OCI-LY7 (cell line): ENCODE measurements at regions not wholly inside any gene's neighbourhood (a gene's known extent, or its start where the extent isn't known, plus 50 kb on each side); places are given as distances from the start of the nearest gene placed in this dataset.

Experiments used
- BruUV-seq: library from RNA; stranded (reverse); fragments of 400-500 nt; replicated peaks from 2 replicates; lab custom pipeline; 2021; lab: Mats Ljungman, UMichigan
- CTCF ChIA-PET: fragments of 300-600 bp; sonication (Branson Sonifier 250); formaldehyde crosslinking; loops from one replicate; lab custom pipeline; 2022; ENCODE audit warnings: antibody characterized with exemption; ENCODE audit not compliant: unreplicated experiment; lab: Charles Lee
- POLR2A ChIA-PET: fragments of 300-600 bp; sonication (Branson Sonifier 250); formaldehyde crosslinking; loops from one replicate; lab custom pipeline; 2022; ENCODE audit warnings: antibody characterized with exemption; lab: Charles Lee
- DNase-seq: peaks from one replicate; pipeline ENCODE4 v3.0.0-alpha.2; 2015; ENCODE audit warnings: low spot score
- H2AFZ ChIP-seq: fragments of 200-600 bp; sonication (generic), shearing (Covaris generic); 2 replicates; pipeline ENCODE4 v1.6.1; 2014; ENCODE audit warnings: mild to moderate bottlenecking, antibody characterized with exemption, low read length, moderate library complexity
- H3K27ac ChIP-seq: fragments of 200-600 bp; sonication (generic); 2 replicates; pipeline ENCODE4 v1.5.1; 2014; ENCODE audit warnings: mixed run types, low read depth, mild to moderate bottlenecking, moderate library complexity, low read length, inconsistent platforms; ENCODE audit not compliant: poor library complexity, severe bottlenecking
- H3K36me3 ChIP-seq: fragments of 200-600 bp; sonication (generic); 2 replicates; pipeline ENCODE4 v1.6.1; 2014; ENCODE audit warnings: mild to moderate bottlenecking, antibody characterized with exemption, low read length, moderate library complexity, mixed read lengths; ENCODE audit not compliant: insufficient read depth
- H3K4me1 ChIP-seq: fragments of 200-600 bp; sonication (generic); 2 replicates; pipeline ENCODE4 v1.5.1; 2014; ENCODE audit warnings: mild to moderate bottlenecking, low read length; ENCODE audit not compliant: insufficient read depth, poor library complexity, severe bottlenecking
- H3K4me2 ChIP-seq: fragments of 200-600 bp; sonication (generic); 2 replicates; pipeline ENCODE4 v1.6.1; 2014; ENCODE audit warnings: mild to moderate bottlenecking, low read length
- H3K4me3 ChIP-seq: fragments of 200-600 bp; sonication (generic); 2 replicates; pipeline ENCODE4 v1.5.1; 2014; ENCODE audit warnings: mild to moderate bottlenecking, low read depth, low read length; ENCODE audit not compliant: poor library complexity, severe bottlenecking
- H3K79me2 ChIP-seq: fragments of 200-600 bp; sonication (generic); 2 replicates; pipeline ENCODE4 v1.6.1; 2016; ENCODE audit warnings: low read depth, mild to moderate bottlenecking, low read length, moderate library complexity, mixed read lengths; ENCODE audit not compliant: insufficient read depth
- H3K9me2 ChIP-seq: fragments of 200-600 bp; sonication (generic); 2 replicates; pipeline ENCODE4 v1.6.1; 2016; ENCODE audit warnings: mild to moderate bottlenecking, low read length, mixed read lengths; ENCODE audit not compliant: insufficient read depth
- H3K9me3 ChIP-seq: fragments of 200-600 bp; sonication (generic); 2 replicates; pipeline ENCODE4 v1.6.1; 2014; ENCODE audit warnings: mild to moderate bottlenecking, mixed run types, low read length, mixed read lengths
- H4K20me1 ChIP-seq: fragments of 200-600 bp; sonication (generic); 2 replicates; pipeline ENCODE4 v1.6.1; 2014; ENCODE audit warnings: mild to moderate bottlenecking, antibody characterized with exemption, low read length, moderate library complexity, mixed read lengths; ENCODE audit not compliant: insufficient read depth
- CTCF ChIP-seq: fragments of 200-600 bp; sonication (generic); conservative IDR thresholded peaks from 2 replicates; pipeline ENCODE4 v1.5.1; 2014; ENCODE audit warnings: mild to moderate bottlenecking, antibody characterized with exemption, low read length, moderate library complexity, mixed read lengths
- EZH2phosphoT487 ChIP-seq: fragments of 200-600 bp; sonication (generic); IDR thresholded peaks from 2 replicates; pipeline ENCODE4 v1.6.1; 2018; ENCODE audit warnings: low read depth, borderline replicate concordance, mild to moderate bottlenecking, mixed run types, antibody characterized with exemption, low read length, moderate library complexity, mixed read lengths
- intact Hi-C: fragments of 100-400 bp; cut with micrococcal nuclease; formaldehyde crosslinking; loops from one replicate; pipeline ENCODE4 v1.10.0; 2022; ENCODE audit not compliant: unreplicated experiment

- H3K4me2 ChIP-seq: no peak overlapping the region
- BruUV-seq: no TSS peak
- no peak for DNase-seq
- intact Hi-C loops: no loop called here
- H2AFZ ChIP-seq: no peak overlapping the region
- H3K4me3 ChIP-seq: no peak overlapping the region
- no peaks in the 10 kb centered on the region for H3K36me3 ChIP-seq
- H3K9me3 ChIP-seq: no peaks in the 10 kb centered on the region
- CTCF ChIA-PET: no interaction called here
- TF ChIP-seq EZH2phosphoT487 (no peak), CTCF (no peak)
- H3K4me1 ChIP-seq: no peaks in the 10 kb centered on the region
- H4K20me1 ChIP-seq: no peaks in the 10 kb centered on the region
- H3K27ac ChIP-seq: no peak overlapping the region
- no peaks in the 10 kb centered on the region for H3K79me2 ChIP-seq
- POLR2A ChIA-PET: no interaction called here
- no peaks in the 10 kb centered on the region for H3K9me2 ChIP-seq
Observed at GRCh38 chr17:33562792-33563191, 269.7 kb upstream of the ASIC2 start.

- Histone ChIP-seq H3K9me2 (no peaks in the 10 kb centered on the region), H3K79me2 (no peaks in the 10 kb centered on the region), H3K4me2 (no peak overlapping the region), H3K9me3 (no peaks in the 10 kb centered on the region), H3K4me1 (no peaks in the 10 kb centered on the region), H3K4me3 (no peak overlapping the region), H3K36me3 (no peaks in the 10 kb centered on the region), H4K20me1 (no peaks in the 10 kb centered on the region), H3K27ac (no peak overlapping the region), H2AFZ (no peak overlapping the region)
- TF ChIP-seq EZH2phosphoT487 (no peak), CTCF (no peak)
- DNase-seq: no peak
- ChIA-PET POLR2A (no interaction called here), CTCF (no interaction called here)
- intact Hi-C loops: no loop called here
- BruUV-seq: no TSS peak
Observed at GRCh38 chr17:33564146-33564545, 271.1 kb upstream of the ASIC2 start.

- Histone ChIP-seq H3K36me3 (no peaks in the 10 kb centered on the region), H3K4me2 (no peak overlapping the region), H3K9me3 (no peaks in the 10 kb centered on the region), H3K9me2 (no peaks in the 10 kb centered on the region), H3K4me1 (no peaks in the 10 kb centered on the region), H3K79me2 (no peaks in the 10 kb centered on the region), H3K27ac (no peak overlapping the region), H2AFZ (no peak overlapping the region), H3K4me3 (no peak overlapping the region), H4K20me1 (no peaks in the 10 kb centered on the region)
- TF ChIP-seq CTCF: no peak
- no peak for TF ChIP-seq EZH2phosphoT487
- ChIA-PET CTCF (no interaction called here), POLR2A (no interaction called here)
- DNase-seq: no peak
- intact Hi-C loops: no loop called here
- BruUV-seq: no TSS peak
Observed at GRCh38 chr17:33567223-33567622, 274.1 kb upstream of the ASIC2 start.
